Stimulated activated CD8-positive, alpha-beta memory T cell treated with anti-CD3 and anti-CD28 coated beads, Interleukin-12 subunit alpha, Interleukin-12 subunit beta, amount 100 ng/mL, for 24 hours (primary cell): ENCODE measurements at regions not wholly inside any gene's neighbourhood (a gene's known extent, or its start where the extent isn't known, plus 50 kb on each side); places are given as distances from the start of the nearest gene placed in this dataset.

Source experiments
- DNase-seq: peaks from one replicate; pipeline ENCODE4 v3.0.0-alpha.2; 2020; ENCODE audit errors: extremely low read depth

DNA sequence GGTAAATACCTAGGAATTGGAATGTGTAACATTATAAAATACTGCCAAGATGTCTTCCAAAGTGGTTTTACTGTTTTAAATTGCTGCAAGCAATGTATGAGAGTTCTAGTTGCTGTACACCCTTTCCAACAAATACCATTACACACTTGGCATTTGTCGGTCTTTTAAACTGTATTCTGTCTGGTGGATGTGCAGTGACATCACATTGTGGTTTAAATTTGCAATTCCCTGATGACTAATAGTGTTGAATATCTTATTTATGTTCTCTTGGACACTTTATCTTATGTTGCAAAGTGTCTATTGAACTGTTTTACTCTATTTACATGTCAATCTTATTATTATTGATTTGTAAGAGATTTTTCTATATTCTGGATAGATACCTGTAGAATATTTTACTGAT is 561.2 kb upstream of the B3GALT2 start:
- no peak for DNase-seq

DNA sequence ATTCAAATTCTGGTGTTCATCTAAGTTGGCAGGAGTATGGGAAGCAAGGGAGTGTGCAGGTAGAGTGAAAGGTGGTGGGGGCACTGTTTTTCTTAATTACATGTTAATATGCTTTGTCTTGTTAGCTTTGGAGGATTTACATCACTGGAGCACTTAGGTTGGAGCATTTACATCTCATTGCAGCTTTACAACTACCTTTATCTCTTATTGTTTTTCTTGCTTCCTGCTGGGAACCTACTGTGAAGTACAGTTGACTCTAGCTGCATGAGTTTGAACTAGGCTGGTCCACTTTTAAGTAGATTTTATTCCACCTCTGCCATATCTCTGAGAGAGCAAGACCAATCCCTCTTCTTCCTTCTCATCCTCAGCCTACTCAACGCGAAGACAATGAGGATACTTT is 554.8 kb upstream of the B3GALT2 start:
- DNase-seq, result no peak

DNA sequence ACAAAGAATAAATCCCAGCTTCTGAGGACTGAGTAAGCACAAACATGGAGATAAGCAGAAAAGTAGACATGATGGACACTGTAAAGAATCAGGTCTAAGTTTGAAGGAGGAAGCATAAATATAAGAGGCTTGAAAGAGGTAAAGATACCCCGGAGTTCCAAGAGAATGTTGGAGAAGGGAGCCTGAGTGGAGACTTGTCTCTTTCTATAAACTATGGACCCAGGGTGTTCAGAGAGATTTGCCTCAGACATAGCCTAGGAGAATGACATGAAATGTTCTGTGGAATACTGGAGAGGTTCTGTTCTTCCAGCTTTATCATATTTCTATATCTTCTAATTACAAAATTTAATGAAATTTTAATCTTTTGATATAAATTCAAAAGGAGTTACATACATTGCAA is 554.3 kb upstream of the B3GALT2 start:
- DNase-seq, result no peak

DNA sequence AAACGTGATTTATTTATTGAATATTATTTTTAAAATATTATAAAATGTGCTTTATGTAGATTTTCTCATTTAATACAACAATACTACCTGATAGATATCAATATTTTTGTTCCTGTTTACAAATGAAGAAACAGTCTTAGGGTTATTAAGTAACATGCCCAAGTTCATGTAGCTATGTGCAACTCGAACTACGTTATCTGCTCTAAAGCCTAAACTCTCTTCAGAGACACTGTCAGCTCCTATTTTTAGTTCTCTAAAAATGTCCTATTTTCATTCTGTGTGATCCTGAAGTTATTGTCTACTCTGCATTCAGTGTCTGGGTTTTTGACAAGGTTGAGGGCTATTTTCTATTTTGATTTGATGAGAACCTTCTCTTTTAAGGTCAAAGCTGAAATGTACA is 550.1 kb upstream of the B3GALT2 start:
- no peak for DNase-seq

DNA sequence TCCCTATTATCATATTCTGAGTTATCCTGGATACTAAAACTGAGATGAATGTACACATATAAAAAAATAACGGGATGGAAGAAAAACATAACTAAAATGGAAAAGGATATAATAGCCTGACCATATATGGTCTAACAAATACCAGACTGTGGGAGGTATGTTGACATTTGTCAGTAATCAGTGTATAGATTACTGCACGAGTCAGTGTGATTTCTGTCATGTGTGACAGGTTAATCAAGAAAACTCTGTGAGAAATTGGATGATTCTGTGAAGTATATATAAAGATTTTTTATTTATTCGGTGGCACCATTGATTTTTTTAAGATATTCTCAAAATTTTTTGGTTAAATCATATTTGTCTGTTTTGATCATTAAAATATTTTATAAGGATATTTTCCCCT is 547.3 kb upstream of the B3GALT2 start:
- DNase-seq, result no peak

DNA sequence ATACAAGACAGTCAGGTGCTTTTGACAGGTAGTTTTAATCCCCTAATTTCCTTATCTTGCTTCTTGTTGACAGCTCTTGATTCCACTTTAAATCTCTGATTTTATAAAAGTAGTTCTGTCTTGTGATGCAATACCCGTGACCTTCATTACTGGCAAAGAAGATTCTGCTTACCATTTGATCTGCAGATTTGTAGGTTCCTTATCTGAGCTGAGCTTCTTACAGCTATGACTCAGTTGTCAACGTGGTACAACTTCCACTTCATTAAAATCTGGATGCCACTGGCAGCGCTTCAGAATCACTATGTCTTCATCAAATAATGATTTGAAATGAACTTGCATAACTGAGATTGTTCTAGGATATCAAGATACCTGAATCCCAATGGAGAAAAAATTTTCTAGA is 543.6 kb upstream of the B3GALT2 start:
- no peak for DNase-seq

DNA sequence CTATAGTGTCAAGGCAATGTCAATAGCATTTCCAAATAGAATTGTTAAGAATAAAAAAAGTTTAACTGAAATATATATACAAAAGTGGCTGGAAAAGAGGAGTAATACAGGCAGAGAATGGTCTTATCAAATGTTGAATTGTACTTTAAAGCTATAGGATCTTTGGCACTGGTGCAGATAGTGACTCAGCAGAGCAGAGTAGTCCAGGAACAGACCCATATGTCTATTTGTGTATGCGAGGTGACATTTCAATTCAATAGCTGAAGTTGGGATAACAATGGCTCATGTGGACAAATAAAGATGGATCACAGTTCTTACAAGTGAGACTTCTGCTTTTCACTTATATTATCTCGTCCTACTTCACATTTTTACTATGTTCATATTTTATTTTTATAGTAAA is 543.0 kb upstream of the B3GALT2 start:
- DNase-seq, result no peak

DNA sequence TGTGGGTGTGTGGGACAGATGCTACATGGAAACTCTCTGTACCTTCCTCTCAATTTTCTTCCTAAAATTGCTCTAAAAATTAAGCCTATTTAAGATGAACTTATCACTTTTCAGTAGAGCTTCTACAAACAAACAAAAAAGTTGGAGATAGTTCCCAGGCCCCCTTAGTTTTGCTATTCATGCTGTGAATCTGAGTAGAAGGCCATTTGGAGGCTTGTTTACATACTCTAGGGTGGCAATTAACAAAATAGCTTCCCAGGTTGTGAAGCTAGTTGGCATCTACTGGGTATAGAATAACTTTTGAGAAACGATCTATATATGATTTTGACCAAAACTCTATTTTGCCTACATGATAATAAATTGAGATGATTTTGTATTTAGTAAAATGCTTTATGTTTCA is 541.4 kb upstream of the B3GALT2 start:
- DNase-seq, result no peak

DNA sequence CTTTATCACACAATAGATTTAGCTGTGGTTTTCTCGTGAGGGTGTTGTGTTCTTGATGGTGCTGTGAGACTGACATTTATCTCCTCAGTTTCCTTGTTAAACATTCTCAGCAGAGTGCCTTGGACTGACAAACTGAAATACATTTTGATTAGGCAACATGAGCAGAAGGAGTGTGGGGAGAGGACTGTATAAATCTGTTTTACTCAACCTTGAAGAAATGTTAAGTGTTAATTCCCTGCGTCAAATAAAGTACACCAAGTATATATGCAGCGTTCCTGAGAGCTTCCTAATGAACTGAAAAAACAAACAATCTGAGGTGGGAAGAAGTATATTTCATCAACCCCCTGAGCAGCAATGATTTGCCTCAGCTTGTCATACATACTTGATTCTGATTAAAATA is 540.3 kb upstream of the B3GALT2 start:
- no peak for DNase-seq

DNA sequence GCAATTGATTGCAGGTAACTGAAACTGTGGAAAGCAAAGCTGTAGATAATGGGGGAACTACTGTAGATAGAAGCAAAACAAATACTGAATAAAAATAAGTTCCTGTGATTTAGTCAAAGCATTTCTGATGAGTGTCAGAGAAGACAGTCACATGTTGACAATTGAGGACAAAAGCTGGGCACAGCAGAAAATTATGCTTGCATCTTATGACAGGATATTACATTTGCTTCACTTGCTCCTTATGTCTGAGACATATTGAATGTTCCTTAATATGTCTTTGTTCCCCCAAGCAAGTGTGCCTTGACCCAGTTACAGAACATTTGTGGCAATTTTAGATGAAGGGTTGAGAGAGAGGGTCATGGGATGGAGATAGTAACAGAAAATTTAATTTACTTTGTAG is 526.0 kb upstream of the B3GALT2 start:
- no peak for DNase-seq

DNA sequence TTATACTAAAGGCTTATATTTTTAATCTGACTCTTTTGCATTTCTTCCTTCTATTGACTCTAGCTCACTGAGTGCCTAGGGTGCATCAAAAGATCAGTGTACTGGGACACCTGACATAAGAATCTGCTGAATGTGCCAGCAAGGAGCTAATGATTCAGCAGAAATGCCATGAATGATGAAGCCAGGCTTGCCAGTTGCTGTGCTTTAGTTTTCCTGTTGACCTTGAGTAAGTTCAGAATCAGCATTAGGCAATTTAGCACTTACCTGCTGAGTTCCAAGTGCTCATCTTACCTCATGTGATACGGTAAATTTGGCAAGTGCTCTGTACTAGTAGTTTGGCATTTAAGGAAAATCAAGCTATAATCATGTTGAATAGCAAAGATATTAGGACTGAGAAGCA is 523.2 kb upstream of the B3GALT2 start:
- no peak for DNase-seq

DNA sequence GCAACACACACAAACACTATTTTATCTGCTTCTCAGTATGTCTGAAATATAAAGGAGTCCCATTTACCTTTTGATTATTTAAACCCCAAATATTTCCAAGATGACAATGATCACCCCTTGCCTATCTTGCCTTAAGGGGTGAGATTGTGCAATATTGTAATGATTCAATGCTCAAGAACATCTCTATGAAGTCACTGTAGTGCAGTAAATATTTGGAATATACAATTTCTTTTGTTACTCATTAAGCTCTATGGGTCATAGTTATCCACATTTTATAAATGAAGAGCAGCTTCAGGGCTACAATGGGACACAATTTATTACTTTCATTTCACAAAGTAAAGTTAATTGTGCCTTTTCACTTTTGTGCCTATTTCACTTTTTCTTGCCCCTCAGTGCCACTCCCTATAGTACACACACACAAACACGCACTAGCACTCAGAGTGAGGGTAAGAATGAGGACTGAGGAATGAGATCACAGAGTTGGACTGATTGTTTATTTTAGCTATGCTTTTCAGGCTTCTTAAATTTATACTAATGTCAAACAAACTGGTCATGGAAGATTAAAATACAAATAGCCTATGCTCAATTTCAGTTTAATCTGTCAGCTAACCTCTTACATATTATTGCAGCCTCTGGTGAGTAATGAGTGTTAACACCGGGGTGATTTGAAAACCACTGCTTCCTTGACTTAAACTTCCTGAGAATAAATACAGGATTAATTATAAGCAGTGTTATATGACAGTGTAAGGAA is 521.0 kb upstream of the B3GALT2 start:
- DNase-seq, result no peak

DNA sequence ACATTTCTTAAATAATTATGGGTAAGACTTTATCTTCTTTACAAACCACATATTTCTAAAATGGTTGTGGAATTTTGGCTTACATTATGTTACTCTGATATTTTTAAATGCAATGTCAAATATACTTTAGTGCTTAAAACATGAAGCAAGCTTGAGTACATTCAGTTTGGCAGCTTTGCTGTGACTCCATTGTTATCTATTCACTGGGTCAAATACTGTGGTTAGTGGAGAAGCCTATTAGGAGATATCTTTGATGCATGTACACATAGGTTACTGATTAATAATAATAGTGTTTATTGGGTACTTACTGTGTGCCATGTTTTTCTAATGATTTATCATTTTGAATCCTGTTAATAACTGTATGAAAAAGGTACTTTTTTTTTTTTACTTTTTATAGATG is 520.4 kb upstream of the B3GALT2 start:
- no peak for DNase-seq

DNA sequence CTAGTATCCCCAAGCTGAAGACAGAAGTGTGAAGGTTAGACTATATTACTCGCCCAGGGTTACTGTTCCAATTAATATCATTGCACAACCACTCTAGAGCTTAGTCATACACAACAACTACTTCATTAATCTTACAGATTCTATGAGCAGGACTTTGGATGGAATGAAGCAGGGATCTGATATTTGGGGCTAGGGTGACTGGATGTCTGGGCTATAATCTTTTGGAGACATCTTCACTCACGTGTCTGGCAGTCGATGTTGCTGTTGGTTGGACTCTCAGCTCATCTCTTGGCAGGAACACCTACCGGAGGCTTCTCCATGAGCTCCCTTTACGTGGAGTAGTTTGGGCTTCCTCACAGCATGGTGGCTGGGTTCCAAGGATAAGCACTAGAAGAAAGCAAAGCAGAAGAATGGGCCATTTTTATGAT is 519.2 kb upstream of the B3GALT2 start:
- DNase-seq, result no peak

DNA sequence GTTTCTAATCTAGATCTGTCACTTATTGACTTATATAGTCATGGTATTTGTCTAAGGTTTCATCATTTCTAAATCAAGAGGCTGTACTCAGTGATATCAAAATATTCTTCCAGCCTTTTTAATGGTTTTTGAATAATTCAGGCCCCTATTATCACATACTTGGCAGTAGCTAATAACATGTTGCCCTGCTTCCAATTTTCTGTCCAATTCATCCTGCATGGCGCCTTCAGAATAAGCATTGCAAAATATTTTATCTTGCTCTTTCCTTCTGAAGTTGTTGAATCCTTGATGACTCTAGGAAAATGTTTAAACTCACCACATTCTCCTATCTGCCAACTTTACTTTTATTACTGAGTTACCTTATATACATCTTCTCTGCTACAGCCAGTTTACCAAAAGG is 517.2 kb upstream of the B3GALT2 start:
- DNase-seq, result no peak

DNA sequence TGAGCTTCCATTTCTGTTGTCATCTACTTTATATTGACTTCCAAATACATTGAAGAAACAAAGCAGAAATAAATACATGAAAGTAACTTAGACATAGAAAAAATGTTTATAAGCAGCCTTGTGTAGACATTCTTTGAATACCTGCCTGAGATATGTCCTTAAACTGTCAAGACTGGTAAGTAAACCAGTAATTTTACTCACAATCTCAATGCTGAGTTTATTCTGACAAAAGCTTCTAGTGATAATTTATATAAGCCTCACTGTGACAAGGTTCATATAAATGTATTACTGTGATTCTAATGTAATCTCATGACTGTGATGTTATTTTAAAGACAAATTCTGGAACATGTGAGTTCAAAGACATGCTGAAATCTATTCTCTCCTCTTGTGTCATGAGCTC is 516.7 kb upstream of the B3GALT2 start:
- DNase-seq, result no peak

DNA sequence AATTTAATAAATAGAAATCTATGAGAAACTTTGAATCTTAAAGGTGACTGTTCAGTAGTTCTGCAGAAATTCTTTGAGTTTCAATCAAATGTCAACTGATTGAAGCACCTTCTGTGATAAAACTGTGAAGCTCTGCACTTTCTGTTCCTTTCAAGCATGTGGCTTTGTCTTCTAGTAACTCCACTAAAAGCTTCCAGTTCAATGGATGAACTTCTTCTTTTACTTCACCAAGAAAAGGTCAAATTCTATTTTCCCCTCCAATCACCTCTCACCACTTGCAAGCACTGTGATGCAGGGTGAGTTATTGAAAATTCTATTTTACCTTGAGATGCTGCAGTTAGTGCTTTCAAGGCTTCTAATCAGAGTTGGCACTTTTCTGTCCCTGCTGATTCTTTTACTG is 515.3 kb upstream of the B3GALT2 start:
- no peak for DNase-seq

DNA sequence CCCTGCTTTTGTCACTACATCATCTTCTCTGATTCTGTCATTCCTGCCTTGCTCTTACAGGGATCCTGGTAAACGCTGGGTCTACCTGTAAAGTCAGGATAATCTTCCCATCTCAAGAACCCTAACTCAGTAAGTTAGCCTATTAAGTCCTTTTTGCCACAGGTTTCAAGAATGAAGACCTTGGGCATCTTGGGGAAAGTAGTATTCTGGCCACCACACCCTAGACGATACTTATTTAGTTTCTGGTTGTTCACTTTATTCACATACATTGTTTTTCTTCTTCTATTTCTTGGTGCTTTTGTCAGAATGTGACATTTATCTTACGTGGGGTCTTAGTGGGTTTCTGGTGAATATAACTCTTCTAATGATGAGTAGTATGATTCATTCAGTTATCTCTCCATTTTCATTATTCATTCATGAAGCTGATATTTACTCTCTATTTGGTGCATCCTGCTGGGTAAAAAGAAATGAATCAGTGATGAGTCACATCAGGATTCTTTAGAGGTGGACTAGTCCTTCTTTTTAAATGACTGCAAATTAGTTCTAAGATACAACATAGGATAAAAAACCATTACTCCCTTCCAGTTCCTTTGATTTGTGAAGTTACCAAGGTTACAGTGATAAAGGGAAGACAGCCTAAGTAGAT is 514.4 kb upstream of the B3GALT2 start:
- no peak for DNase-seq

DNA sequence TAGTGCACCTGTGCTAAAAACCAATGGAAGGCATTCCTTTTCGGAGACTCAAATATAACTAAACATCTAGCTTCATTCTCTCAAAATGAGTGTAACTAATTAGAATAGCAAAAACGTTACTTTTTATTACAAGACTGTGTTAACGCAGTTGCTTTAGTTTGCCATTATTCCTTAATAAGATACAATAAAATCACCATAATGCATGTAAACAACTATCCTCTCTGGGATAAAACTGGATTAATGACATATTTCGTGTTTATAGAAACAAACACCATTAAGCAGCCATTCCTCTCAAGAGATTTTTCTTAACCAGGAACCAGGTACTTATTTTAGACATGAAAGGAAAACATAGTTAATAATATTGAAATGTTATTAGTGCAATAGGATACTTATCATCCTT is 512.8 kb upstream of the B3GALT2 start:
- DNase-seq, result no peak

DNA sequence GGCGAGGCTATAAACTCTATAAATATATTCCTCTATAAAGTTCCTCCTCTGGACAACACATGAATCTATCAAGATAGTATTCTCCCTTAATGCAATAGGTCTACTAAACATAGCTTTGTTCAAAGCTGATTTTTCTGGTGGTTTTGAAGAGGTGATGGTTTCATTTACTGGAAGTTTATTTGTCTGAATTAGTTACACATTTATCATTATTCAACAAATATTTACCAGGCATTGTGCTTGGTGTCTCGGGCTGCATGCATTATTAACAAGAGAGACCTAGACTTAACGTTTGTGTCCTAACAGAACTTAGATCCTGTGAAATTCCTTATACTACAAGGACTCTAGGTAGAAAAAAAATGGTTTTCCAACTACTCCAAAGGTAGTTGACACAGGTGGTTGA is 511.4 kb upstream of the B3GALT2 start:
- DNase-seq, result no peak

DNA sequence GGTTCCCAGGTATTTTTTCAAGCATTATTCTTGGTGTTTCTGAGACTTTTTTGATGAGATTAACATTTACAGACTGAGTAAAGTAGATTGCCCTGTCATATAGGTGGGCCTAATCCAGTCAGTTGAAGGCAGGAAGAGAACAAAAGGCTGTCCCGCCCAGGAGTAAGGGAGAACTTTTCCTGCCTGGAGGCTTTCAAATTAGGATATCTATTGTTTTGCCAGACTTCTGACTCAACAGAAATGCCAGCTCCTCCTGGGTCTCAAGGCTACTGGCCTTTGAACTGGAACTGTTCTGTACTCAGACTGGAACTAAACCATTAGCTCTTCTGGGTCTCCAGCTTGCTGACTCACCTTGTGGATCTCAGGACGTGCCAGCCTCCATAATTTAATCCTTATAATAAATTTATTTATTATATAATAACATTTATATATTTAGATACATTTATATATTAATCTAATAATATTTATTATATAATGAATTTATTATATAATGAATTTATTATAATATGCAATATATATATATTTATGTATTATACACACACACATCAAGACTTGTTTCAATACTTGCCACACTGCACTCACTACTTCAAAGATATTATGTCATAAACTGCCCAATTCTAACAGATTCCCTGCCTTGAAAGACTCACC is 510.8 kb upstream of the B3GALT2 start:
- no peak for DNase-seq

DNA sequence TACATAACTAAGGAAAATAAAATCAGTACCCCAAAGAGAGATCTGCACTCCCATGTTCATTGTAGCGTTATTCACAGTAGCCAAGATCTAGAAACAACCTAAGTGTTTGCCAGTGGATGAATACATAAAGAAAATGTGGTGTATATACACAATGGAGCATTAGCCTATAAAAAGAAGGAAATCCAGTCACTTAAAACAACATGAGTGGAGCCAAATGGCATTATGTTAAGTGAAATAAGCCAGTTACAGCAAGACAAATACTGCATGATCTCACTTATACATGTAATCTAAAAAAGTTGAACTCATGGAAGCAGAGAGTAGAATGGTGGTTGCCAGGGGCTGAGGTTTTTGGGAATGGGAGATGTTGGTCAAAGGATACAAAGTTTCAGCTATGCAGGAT is 508.3 kb upstream of the B3GALT2 start:
- no peak for DNase-seq

DNA sequence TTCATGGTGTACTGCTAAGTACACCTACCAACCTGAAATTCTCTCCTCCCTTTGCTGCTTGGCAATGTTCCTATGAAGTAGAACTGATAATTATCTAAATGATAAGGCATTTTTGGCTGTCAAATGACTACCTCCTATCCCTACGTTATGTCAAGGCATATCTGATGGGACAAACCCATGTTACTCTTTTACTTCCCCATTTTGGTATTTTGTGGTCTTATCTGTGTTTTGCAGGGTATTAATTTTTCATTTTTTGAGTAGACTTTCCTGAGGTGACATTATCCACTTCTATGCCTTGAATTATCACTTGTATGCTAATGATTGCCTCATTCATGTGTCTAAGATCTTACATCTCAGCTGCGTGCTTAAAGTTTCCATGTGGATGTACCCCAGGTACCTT is 499.6 kb upstream of the B3GALT2 start:
- DNase-seq, result no peak
